MM.1S (cell line): ENCODE measurements at regions not wholly inside any gene's neighbourhood (a gene's known extent, or its start where the extent isn't known, plus 50 kb on each side); places are given as distances from the start of the nearest gene placed in this dataset.

Experiments
- EZH2 ChIP-seq: fragments of 300-600 bp; sonication (generic); optimal IDR thresholded peaks from 2 replicates; pipeline ENCODE3; 2017; ENCODE audit warnings: low read depth, mild to moderate bottlenecking, antibody characterized with exemption, low read length, mixed read lengths
- EZH2phosphoT487 ChIP-seq: fragments of 300-600 bp; sonication (generic); IDR thresholded peaks from 2 replicates; pipeline ENCODE4 v1.6.1; 2018; ENCODE audit warnings: antibody characterized with exemption, low read length
- TF ChIP-seq, protein P1 (sequence below): fragments of 300-600 bp; sonication (generic); IDR thresholded peaks from 2 replicates; pipeline ENCODE4 v1.5.1; 2016; ENCODE audit warnings: antibody characterized with exemption, low read length, mixed read lengths

DNA sequence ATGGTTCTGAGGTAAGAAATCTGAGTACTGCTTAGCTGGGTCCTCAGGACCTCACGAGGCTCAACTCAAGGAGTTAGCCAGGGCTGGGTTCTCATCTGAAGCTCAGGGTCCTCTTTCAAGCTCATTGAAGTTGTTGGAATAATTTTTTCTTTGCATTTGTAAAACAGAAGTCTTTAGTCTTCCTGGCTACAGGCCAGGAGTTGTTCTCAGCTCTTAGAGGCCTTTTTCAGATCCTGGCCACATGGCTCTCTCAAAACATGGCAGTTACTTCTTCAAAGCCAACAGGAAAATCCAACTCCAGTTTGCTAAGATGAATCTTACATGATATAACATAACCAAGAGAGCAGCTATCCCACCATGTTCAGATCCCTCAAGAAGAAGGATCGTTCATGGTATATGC lies 92.3 kb upstream of the CHODL start:
- TF ChIP-seq EZH2, result no peak
- TF ChIP-seq, protein P1, sequence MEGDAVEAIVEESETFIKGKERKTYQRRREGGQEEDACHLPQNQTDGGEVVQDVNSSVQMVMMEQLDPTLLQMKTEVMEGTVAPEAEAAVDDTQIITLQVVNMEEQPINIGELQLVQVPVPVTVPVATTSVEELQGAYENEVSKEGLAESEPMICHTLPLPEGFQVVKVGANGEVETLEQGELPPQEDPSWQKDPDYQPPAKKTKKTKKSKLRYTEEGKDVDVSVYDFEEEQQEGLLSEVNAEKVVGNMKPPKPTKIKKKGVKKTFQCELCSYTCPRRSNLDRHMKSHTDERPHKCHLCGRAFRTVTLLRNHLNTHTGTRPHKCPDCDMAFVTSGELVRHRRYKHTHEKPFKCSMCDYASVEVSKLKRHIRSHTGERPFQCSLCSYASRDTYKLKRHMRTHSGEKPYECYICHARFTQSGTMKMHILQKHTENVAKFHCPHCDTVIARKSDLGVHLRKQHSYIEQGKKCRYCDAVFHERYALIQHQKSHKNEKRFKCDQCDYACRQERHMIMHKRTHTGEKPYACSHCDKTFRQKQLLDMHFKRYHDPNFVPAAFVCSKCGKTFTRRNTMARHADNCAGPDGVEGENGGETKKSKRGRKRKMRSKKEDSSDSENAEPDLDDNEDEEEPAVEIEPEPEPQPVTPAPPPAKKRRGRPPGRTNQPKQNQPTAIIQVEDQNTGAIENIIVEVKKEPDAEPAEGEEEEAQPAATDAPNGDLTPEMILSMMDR, result no peak
- no peak for TF ChIP-seq EZH2phosphoT487
